Brain microvascular endothelial cell (primary cell): ENCODE measurements at regions not wholly inside any gene's neighbourhood (a gene's known extent, or its start where the extent isn't known, plus 50 kb on each side); places are given as distances from the start of the nearest gene placed in this dataset.

Source experiments
- DNase-seq: peaks from one replicate; pipeline ENCODE4 v3.0.0-alpha.2; 2020
- H3K27ac ChIP-seq: fragments of 250-450 bp; sonication (Bioruptor Pico); 2 replicates; pipeline ENCODE4 v1.5.1; 2020; ENCODE audit warnings: mild to moderate bottlenecking, moderate library complexity
- H3K27me3 ChIP-seq: fragments of 250-450 bp; sonication (Bioruptor Pico); replicated peaks from 2 replicates; pipeline ENCODE4 v1.5.1; 2020; ENCODE audit warnings: mild to moderate bottlenecking
- H3K36me3 ChIP-seq: fragments of 250-450 bp; sonication (Bioruptor Pico); replicated peaks from 2 replicates; pipeline ENCODE4 v1.5.1; 2020; ENCODE audit warnings: mild to moderate bottlenecking
- H3K4me3 ChIP-seq: 2 replicates; pipeline ENCODE4 v1.5.1; 2011; ENCODE audit warnings: low read depth, mild to moderate bottlenecking, control low read depth, low read length, moderate library complexity
- CTCF ChIP-seq: IDR thresholded peaks from 2 replicates; pipeline ENCODE4 v1.5.1; 2011; ENCODE audit warnings: low read depth, mild to moderate bottlenecking, moderate library complexity, low read length, control low read depth, inconsistent platforms; ENCODE audit errors: missing control alignments
- in situ Hi-C: cut with HindIII; loops from 2 replicates; pipeline ENCODE4 v1.10.0; 2017; ENCODE audit warnings: low sequenced_read_pairs, low pct_ligation_motif_present

DNA sequence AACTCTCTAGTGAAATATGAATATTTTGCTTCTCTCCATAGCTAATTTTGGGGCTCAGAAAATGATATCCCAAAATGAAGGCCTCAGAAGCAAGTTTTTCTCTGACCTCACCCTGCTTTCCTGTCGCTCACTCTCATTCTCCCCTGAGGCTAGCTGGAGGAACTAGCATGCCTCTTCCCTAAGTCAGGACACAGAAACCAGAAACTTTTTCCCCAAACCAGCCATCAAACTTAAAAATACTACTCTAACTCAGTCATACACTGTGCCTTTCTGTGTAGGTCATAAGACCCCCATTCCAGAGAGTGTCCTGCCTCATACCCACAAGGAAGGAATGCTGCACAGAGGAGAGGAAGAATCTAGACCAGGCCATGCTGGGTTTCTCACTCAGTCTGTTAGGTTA is 329.6 kb downstream of the PCDH20 start:
- no peak overlapping the region for H3K4me3 ChIP-seq
- TF ChIP-seq CTCF, result no peak
- no peaks in the 10 kb centered on the region for H3K27me3 ChIP-seq
- no peaks in the 10 kb centered on the region for H3K36me3 ChIP-seq
- in situ Hi-C loops, result no loop called here
- no peak overlapping the region for H3K27ac ChIP-seq
- DNase-seq, result no peak

GRCh38 chr13:61084988-61085387 is 330.7 kb downstream of the PCDH20 start:
- Histone ChIP-seq H3K36me3 (no peaks in the 10 kb centered on the region), H3K27me3 (no peaks in the 10 kb centered on the region), H3K4me3 (no peak overlapping the region), H3K27ac (no peak overlapping the region)
- DNase-seq, result no peak
- in situ Hi-C loops, result no loop called here
- no peak for TF ChIP-seq CTCF

DNA sequence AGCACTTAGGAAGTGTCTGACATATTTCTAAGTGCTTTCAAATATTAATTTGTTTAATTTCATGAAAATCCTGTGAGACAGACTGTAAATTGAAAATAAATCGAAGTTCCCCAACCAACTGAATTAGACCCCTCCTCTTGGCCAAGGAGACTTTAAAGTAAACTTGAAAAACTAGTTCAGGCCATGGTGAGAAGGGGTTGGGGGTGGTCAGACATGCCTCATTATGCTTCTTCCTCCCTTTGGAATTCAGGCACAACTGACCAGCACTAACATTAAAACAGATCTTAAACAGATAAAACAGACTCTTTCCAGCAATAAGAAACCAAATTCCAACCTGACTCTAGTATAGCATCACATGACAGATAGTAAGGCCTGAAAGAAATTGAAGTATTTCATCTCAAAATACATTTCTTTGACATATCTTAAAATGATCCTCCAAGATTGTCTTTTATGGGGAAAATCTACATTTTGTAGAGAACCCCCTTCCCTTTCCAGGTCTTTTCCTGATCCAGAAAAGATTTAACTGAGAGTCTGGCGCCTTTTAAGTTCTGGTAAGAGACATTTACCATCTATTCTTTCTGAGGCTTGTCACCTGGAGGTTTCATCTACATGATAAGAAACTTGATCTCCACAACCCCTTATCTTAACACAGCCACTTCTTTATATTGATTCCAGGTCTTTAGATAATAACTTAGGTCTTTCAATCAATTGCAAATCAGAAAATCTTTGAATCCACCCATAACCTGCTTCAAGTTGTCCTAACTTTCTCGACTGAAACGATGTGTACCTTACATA is 336.5 kb downstream of the PCDH20 start:
- H3K27me3 ChIP-seq, result no peaks in the 10 kb centered on the region
- no peak overlapping the region for H3K27ac ChIP-seq
- no peaks in the 10 kb centered on the region for H3K36me3 ChIP-seq
- no peak for TF ChIP-seq CTCF
- H3K4me3 ChIP-seq, result no peak overlapping the region
- DNase-seq, result no peak
- in situ Hi-C loops, result no loop called here

DNA sequence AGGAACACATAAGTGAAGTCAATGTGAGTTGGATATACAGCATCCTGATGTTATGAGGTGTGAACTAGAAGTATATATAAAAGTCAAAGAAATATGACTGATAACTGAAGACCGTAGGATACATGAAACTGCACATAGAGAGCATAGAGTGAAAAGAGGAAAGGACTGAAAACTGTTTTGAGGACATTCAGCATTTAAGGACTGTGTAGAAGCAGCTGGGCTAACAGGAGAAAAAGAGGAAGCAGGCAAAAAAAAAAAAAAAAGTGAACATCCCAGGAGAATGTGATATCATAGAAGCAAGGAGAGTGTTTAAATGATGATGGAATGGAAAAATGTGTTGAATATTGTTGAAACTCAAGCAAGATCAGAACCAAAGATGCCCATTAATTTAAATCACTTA is 363.5 kb downstream of the PCDH20 start:
- no peak for TF ChIP-seq CTCF
- no peak overlapping the region for H3K4me3 ChIP-seq
- in situ Hi-C loops, result no loop called here
- no peak overlapping the region for H3K27ac ChIP-seq
- no peaks in the 10 kb centered on the region for H3K36me3 ChIP-seq
- DNase-seq, result no peak
- no peaks in the 10 kb centered on the region for H3K27me3 ChIP-seq

DNA sequence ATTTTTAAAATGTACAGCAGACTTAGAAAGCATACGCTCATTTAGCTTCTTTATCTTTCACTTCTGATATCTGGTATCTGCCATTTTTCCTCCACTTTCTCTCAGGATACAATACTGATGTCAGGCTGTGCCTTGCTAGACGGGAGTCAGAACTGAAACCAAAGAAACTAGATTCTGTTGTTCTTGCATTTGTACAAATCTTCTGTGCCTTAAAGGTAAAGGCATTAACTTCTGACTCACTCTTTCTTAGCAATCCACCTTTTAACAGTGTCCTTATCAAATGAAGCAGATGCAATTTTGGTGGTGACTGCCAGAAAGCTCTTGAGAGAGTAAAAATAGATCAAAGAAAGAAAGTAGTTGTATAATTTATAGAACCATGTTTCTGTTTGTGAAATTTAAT is 370.4 kb downstream of the PCDH20 start:
- no peaks in the 10 kb centered on the region for H3K27me3 ChIP-seq
- H3K4me3 ChIP-seq, result no peak overlapping the region
- TF ChIP-seq CTCF, result no peak
- no peak overlapping the region for H3K27ac ChIP-seq
- in situ Hi-C loops, result no loop called here
- DNase-seq, result no peak
- no peaks in the 10 kb centered on the region for H3K36me3 ChIP-seq

- no peak for DNase-seq
- Histone ChIP-seq H3K36me3 (no peaks in the 10 kb centered on the region), H3K4me3 (no peak overlapping the region), H3K27me3 (no peaks in the 10 kb centered on the region), H3K27ac (no peak overlapping the region)
- TF ChIP-seq CTCF, result no peak
- in situ Hi-C loops, result no loop called here
These were observed 375.5 kb downstream of the PCDH20 start for GRCh38 chr13:61040181-61040580.
